ENCODE measurements at regions not wholly inside any gene's neighbourhood (a gene's known extent, or its start where the extent isn't known, plus 50 kb on each side); places are given as distances from the start of the nearest gene placed in this dataset.

- no peak for TF ChIP-seq POLR2A (IDR thresholded peaks at IDR 0.05)
- TF ChIP-seq CTCF (IDR thresholded peaks at IDR 0.05) = no peak
- Histone ChIP-seq H3K27ac (no peak overlapping the region), H3K9me3 (no peaks in the 10 kb centered on the region), H3K4me3 (no peak overlapping the region), H3K36me3 (ENCODE audit: low read depth, missing control alignments) (no peaks in the 10 kb centered on the region), H3K4me1 (no peaks in the 10 kb centered on the region), H3K27me3 (no peaks in the 10 kb centered on the region)
- 83 to 100% methylated on average over 1 of the region's 1 CpG for WGBS, 2 donors
- intact Hi-C loops (cut with DNase I; ENCODE audit: low total_unique reads) = no loop called here
- DNase-seq = no peak
Measured at GRCh38 chr5:135122797-135123196, 88.8 kb upstream of the PITX1 start.

- no peaks in the 10 kb centered on the region for H3K9me3 ChIP-seq
- no peaks in the 10 kb centered on the region for H3K4me1 ChIP-seq
- no peak for DNase-seq
- H3K36me3 ChIP-seq (ENCODE audit: low read depth, missing control alignments) = no peaks in the 10 kb centered on the region
- H3K27ac ChIP-seq = no peak overlapping the region
- no peaks in the 10 kb centered on the region for H3K27me3 ChIP-seq
- intact Hi-C loops (cut with DNase I; ENCODE audit: low total_unique reads) = no loop called here
- 95 to 100% methylated on average over 7 to 8 of the region's 8 CpGs for WGBS, 2 donors
- TF ChIP-seq POLR2A (IDR thresholded peaks at IDR 0.05) = no peak
- no peak for TF ChIP-seq CTCF (IDR thresholded peaks at IDR 0.05)
- no peak overlapping the region for H3K4me3 ChIP-seq
Measured at GRCh38 chr5:135120951-135121350, 86.9 kb upstream of the PITX1 start.

- TF ChIP-seq CTCF (IDR thresholded peaks at IDR 0.05) (no peak), POLR2A (IDR thresholded peaks at IDR 0.05) (no peak)
- intact Hi-C loops (cut with DNase I; ENCODE audit: low total_unique reads) = no loop called here
- Histone ChIP-seq H3K4me3 (no peak overlapping the region), H3K27ac (no peak overlapping the region), H3K4me1 (no peaks in the 10 kb centered on the region), H3K9me3 (no peaks in the 10 kb centered on the region), H3K27me3 (no peaks in the 10 kb centered on the region), H3K36me3 (ENCODE audit: low read depth, missing control alignments) (no peaks in the 10 kb centered on the region)
- DNase-seq = no peak
- 88 to 90% methylated on average over 6 of the region's 6 CpGs for WGBS, 2 donors
Measured at GRCh38 chr5:135119481-135119880, 85.5 kb upstream of the PITX1 start.

- 67 to 82% methylated on average over 2 to 5 of the region's 5 CpGs for WGBS, 2 donors
- no peak overlapping the region for H3K4me3 ChIP-seq
Measured at GRCh38 chr5:135117590-135117989, 83.6 kb upstream of the PITX1 start.

GRCh38 chr5:135116160-135116561 is 82.1 kb upstream of the PITX1 start:
- no peak overlapping the region for H3K27ac ChIP-seq
- no peak for TF ChIP-seq CTCF (IDR thresholded peaks at IDR 0.05)
- no peak for TF ChIP-seq POLR2A (IDR thresholded peaks at IDR 0.05)
- H3K4me3 ChIP-seq = no peak overlapping the region
- intact Hi-C loops (cut with DNase I; ENCODE audit: low total_unique reads) = no loop called here
- no peak for DNase-seq
- WGBS, 2 donors = 84 to 90% methylated on average over 5 to 6 of the region's 6 CpGs
- H3K36me3 ChIP-seq (ENCODE audit: low read depth, missing control alignments) = no peaks in the 10 kb centered on the region
- no peaks in the 10 kb centered on the region for H3K4me1 ChIP-seq
- no peaks in the 10 kb centered on the region for H3K9me3 ChIP-seq
- no peaks in the 10 kb centered on the region for H3K27me3 ChIP-seq

More at GRCh38 chr5:135117590-135117989, 83.6 kb upstream of the PITX1 start:
- no peaks in the 10 kb centered on the region for H3K27me3 ChIP-seq
- H3K4me1 ChIP-seq = no peaks in the 10 kb centered on the region
- no peaks in the 10 kb centered on the region for H3K9me3 ChIP-seq
- DNase-seq = no peak
- no peak overlapping the region for H3K27ac ChIP-seq
- intact Hi-C loops (cut with DNase I; ENCODE audit: low total_unique reads) = no loop called here
- no peaks in the 10 kb centered on the region for H3K36me3 ChIP-seq (ENCODE audit: low read depth, missing control alignments)
- TF ChIP-seq POLR2A (IDR thresholded peaks at IDR 0.05) = no peak

All from testis (tissue), 2 donors.